Liver (tissue), 8 donors: ENCODE measurements at regions not wholly inside any gene's neighbourhood (a gene's known extent, or its start where the extent isn't known, plus 50 kb on each side); places are given as distances from the start of the nearest gene placed in this dataset.

Experiments used
- DNase-seq: peaks from one replicate; pipeline ENCODE4 v3.0.0-alpha.2; 2017; ENCODE audit warnings: low spot score
- H3K27ac ChIP-seq, 2 donors: one replicate each; pipeline ENCODE4 v1.7.0; 2013; ENCODE audit warnings: inconsistent platforms in 2 of 2, low read length in 2 of 2, control low read depth in 1 of 2, low read depth in 1 of 2, mild to moderate bottlenecking in 1 of 2
- H3K27me3 ChIP-seq, 4 donors: one replicate each; pipeline versions ENCODE4 v1.6.1 to v1.7.0; 2013; ENCODE audit warnings: low read length in 3 of 4, inconsistent platforms in 1 of 4, mild to moderate bottlenecking in 1 of 4, moderate library complexity in 1 of 4; ENCODE audit not compliant: control insufficient read depth in 4 of 4, insufficient read depth in 4 of 4
- H3K36me3 ChIP-seq, 4 donors: one replicate each; pipeline versions ENCODE4 v1.6.1 to v1.7.0; 2013; ENCODE audit warnings: low read length in 3 of 4, mild to moderate bottlenecking in 3 of 4, low read depth in 1 of 4, moderate library complexity in 1 of 4; ENCODE audit not compliant: control insufficient read depth in 4 of 4, insufficient read depth in 3 of 4
- H3K4me1 ChIP-seq, 4 donors: one replicate each; pipeline versions ENCODE4 v1.6.1 to v1.7.0; 2013; ENCODE audit warnings: low read length in 3 of 4, mild to moderate bottlenecking in 3 of 4, moderate library complexity in 1 of 4; ENCODE audit not compliant: control insufficient read depth in 4 of 4, insufficient read depth in 4 of 4
- H3K4me3 ChIP-seq, 3 donors: one replicate each; pipeline versions ENCODE4 v1.6.1 to v1.7.0; 2013; ENCODE audit warnings: low read length in 3 of 3, control low read depth in 1 of 3, low read depth in 1 of 3, mild to moderate bottlenecking in 1 of 3
- H3K9ac ChIP-seq, 2 donors: one replicate each; pipeline ENCODE4 v1.7.0; 2013; ENCODE audit warnings: low read length in 2 of 2, mild to moderate bottlenecking in 2 of 2, moderate library complexity in 2 of 2, control low read depth in 1 of 2, low read depth in 1 of 2
- H3K9me3 ChIP-seq, 4 donors: one replicate each; pipeline versions ENCODE4 v1.6.1 to v1.7.0; 2013; ENCODE audit warnings: low read length in 3 of 4; ENCODE audit not compliant: control insufficient read depth in 4 of 4
- ATF3 ChIP-seq: IDR thresholded peaks from 2 replicates; pipeline ENCODE4 v1.6.1; 2016; ENCODE audit warnings: antibody characterized with exemption
- CTCF ChIP-seq: fragments of 150-350 bp; IDR thresholded peaks from 2 replicates; pipeline ENCODE4 v1.5.1; 2017; ENCODE audit warnings: improper control_type of control experiment, low read depth, low read length; ENCODE audit not compliant: missing input control
- FOXA1 ChIP-seq: IDR thresholded peaks from 2 replicates; pipeline ENCODE4 v1.6.1; 2016; ENCODE audit warnings: antibody characterized with exemption
- FOXA2 ChIP-seq: IDR thresholded peaks from 2 replicates; pipeline ENCODE4 v1.6.1; 2016; ENCODE audit warnings: antibody characterized with exemption
- GABPA ChIP-seq, 2 donors: IDR thresholded peaks in 1 of 2; conservative IDR thresholded peaks in 1 of 2; 2 replicates each; pipeline ENCODE4 v1.6.1; 2016; ENCODE audit warnings: antibody characterized with exemption in 2 of 2, mild to moderate bottlenecking in 1 of 2, moderate library complexity in 1 of 2
- HNF4A ChIP-seq, 2 donors: conservative IDR thresholded peaks; 2 replicates each; pipeline ENCODE4 v1.6.1; 2016; ENCODE audit warnings: antibody characterized with exemption in 2 of 2, mild to moderate bottlenecking in 2 of 2
- HNF4G ChIP-seq: IDR thresholded peaks from 2 replicates; pipeline ENCODE4 v1.6.1; 2016; ENCODE audit warnings: antibody characterized with exemption
- JUND ChIP-seq, 2 donors: IDR thresholded peaks; 2 replicates each; pipeline ENCODE4 v1.6.1; 2016; ENCODE audit warnings: antibody characterized with exemption in 2 of 2
- NR2F2 ChIP-seq: IDR thresholded peaks from 2 replicates; pipeline ENCODE4 v1.6.1; 2016; ENCODE audit warnings: antibody characterized with exemption
- RAD21 ChIP-seq, 2 donors: IDR thresholded peaks; 2 replicates each; pipeline ENCODE4 v1.6.1; 2016; ENCODE audit warnings: antibody characterized with exemption in 2 of 2, mild to moderate bottlenecking in 2 of 2
- RXRA ChIP-seq, 2 donors: IDR thresholded peaks; 2 replicates each; pipeline ENCODE4 v1.6.1; 2017 to 2018; ENCODE audit warnings: antibody characterized with exemption in 2 of 2, mild to moderate bottlenecking in 1 of 2
- SP1 ChIP-seq: IDR thresholded peaks from 2 replicates; pipeline ENCODE4 v1.6.1; 2018; ENCODE audit warnings: antibody characterized with exemption, mild to moderate bottlenecking
- TAF1 ChIP-seq: conservative IDR thresholded peaks from 2 replicates; pipeline ENCODE4 v1.6.1; 2016; ENCODE audit warnings: antibody characterized with exemption, mild to moderate bottlenecking
- YY1 ChIP-seq: IDR thresholded peaks from 2 replicates; pipeline ENCODE4 v1.6.1; 2016; ENCODE audit warnings: antibody characterized with exemption, mild to moderate bottlenecking
- WGBS: extraction: QIAGEN DNeasy Blood & Tissue Kit; methylation state at CpG from one replicate; pipeline ENCODE4 v1.1.7; 2013; 5-methylcytosine and 5-hydroxymethylcytosine counted together
- TF ChIP-seq, protein P1 (sequence below): IDR thresholded peaks from 2 replicates; pipeline ENCODE4 v1.6.1; 2016; ENCODE audit warnings: antibody characterized with exemption
- TF ChIP-seq, protein P2 (sequence below): IDR thresholded peaks from 2 replicates; pipeline ENCODE4 v1.6.1; 2016; ENCODE audit warnings: antibody characterized with exemption
- TF ChIP-seq, protein P3 (sequence below): IDR thresholded peaks from 2 replicates; pipeline ENCODE4 v1.6.1; 2016; ENCODE audit warnings: antibody characterized with exemption, mild to moderate bottlenecking
- donor health status: healthy.
- donor health status: healthy.
- donor health status: healthy.
- donor health status: healthy.
- donor health status: healthy.

GRCh38 chr10:3476186-3476585 lies 303.6 kb upstream of the PITRM1 start (continued):
- TF ChIP-seq GABPA (IDR thresholded peaks at IDR 0.05 in 1 of 2, conservative IDR thresholded peaks at IDR 0.05 in 1 of 2) (no peak), JUND (IDR thresholded peaks at IDR 0.05) (no peak)

GRCh38 chr10:3475367-3475766 lies 302.8 kb upstream of the PITRM1 start:
- TF ChIP-seq JUND (IDR thresholded peaks at IDR 0.05) (no peak), FOXA2 (no peak), HNF4G (no peak), NR2F2 (no peak), ATF3 (no peak), RAD21 (IDR thresholded peaks at IDR 0.05) (no peak)
- TF ChIP-seq, protein P1, sequence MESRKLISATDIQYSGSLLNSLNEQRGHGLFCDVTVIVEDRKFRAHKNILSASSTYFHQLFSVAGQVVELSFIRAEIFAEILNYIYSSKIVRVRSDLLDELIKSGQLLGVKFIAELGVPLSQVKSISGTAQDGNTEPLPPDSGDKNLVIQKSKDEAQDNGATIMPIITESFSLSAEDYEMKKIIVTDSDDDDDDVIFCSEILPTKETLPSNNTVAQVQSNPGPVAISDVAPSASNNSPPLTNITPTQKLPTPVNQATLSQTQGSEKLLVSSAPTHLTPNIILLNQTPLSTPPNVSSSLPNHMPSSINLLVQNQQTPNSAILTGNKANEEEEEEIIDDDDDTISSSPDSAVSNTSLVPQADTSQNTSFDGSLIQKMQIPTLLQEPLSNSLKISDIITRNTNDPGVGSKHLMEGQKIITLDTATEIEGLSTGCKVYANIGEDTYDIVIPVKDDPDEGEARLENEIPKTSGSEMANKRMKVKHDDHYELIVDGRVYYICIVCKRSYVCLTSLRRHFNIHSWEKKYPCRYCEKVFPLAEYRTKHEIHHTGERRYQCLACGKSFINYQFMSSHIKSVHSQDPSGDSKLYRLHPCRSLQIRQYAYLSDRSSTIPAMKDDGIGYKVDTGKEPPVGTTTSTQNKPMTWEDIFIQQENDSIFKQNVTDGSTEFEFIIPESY, result no peak
- TF ChIP-seq, protein P2, sequence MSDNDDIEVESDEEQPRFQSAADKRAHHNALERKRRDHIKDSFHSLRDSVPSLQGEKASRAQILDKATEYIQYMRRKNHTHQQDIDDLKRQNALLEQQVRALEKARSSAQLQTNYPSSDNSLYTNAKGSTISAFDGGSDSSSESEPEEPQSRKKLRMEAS, result no peak
- TF ChIP-seq, protein P3, sequence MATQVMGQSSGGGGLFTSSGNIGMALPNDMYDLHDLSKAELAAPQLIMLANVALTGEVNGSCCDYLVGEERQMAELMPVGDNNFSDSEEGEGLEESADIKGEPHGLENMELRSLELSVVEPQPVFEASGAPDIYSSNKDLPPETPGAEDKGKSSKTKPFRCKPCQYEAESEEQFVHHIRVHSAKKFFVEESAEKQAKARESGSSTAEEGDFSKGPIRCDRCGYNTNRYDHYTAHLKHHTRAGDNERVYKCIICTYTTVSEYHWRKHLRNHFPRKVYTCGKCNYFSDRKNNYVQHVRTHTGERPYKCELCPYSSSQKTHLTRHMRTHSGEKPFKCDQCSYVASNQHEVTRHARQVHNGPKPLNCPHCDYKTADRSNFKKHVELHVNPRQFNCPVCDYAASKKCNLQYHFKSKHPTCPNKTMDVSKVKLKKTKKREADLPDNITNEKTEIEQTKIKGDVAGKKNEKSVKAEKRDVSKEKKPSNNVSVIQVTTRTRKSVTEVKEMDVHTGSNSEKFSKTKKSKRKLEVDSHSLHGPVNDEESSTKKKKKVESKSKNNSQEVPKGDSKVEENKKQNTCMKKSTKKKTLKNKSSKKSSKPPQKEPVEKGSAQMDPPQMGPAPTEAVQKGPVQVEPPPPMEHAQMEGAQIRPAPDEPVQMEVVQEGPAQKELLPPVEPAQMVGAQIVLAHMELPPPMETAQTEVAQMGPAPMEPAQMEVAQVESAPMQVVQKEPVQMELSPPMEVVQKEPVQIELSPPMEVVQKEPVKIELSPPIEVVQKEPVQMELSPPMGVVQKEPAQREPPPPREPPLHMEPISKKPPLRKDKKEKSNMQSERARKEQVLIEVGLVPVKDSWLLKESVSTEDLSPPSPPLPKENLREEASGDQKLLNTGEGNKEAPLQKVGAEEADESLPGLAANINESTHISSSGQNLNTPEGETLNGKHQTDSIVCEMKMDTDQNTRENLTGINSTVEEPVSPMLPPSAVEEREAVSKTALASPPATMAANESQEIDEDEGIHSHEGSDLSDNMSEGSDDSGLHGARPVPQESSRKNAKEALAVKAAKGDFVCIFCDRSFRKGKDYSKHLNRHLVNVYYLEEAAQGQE, result no peak
- 82% methylated on average over 6 of the region's 6 CpGs for WGBS
- Histone ChIP-seq H3K27ac (no peak overlapping the region), H3K9me3 (no peaks in the 10 kb centered on the region), H3K4me3 (no peak overlapping the region), H3K27me3 (peaks cover 0 to 2% (median 0%) of the 10 kb centered on the region in 4 donors), H3K9ac (no peak overlapping the region), H3K4me1 (no peaks in the 10 kb centered on the region), H3K36me3 (no peaks in the 10 kb centered on the region)
- no peak for DNase-seq

GRCh38 chr10:3474266-3474665 lies 301.7 kb upstream of the PITRM1 start:
- Histone ChIP-seq H3K4me1 (peaks cover 0 to 4% (median 0%) of the 10 kb centered on the region in 4 donors), H3K36me3 (no peaks in the 10 kb centered on the region), H3K9ac (no peak overlapping the region), H3K27me3 (peaks cover 0 to 2% (median 0%) of the 10 kb centered on the region in 4 donors), H3K4me3 (no peak overlapping the region), H3K27ac (no peak overlapping the region), H3K9me3 (no peaks in the 10 kb centered on the region)
- no peak for TF ChIP-seq JUND (IDR thresholded peaks at IDR 0.05)
- TF ChIP-seq HNF4A (conservative IDR thresholded peaks at IDR 0.05), result no peak
- no peak for TF ChIP-seq FOXA2
- TF ChIP-seq TAF1, result no peak
- no peak for TF ChIP-seq CTCF
- TF ChIP-seq, protein P2, result no peak
- no peak for TF ChIP-seq FOXA1
- no peak for TF ChIP-seq GABPA (IDR thresholded peaks at IDR 0.05 in 1 of 2, conservative IDR thresholded peaks at IDR 0.05 in 1 of 2)
- no peak for TF ChIP-seq YY1
- TF ChIP-seq RXRA (IDR thresholded peaks at IDR 0.05), result no peak
- TF ChIP-seq, protein P1, result no peak
- TF ChIP-seq SP1, result no peak
- TF ChIP-seq RAD21 (IDR thresholded peaks at IDR 0.05), result no peak
- no peak for DNase-seq
- 96% methylated on average over 8 of the region's 8 CpGs for WGBS
